Heart right ventricle (tissue), 16 donors: ENCODE measurements at regions not wholly inside any gene's neighbourhood (a gene's known extent, or its start where the extent isn't known, plus 50 kb on each side); places are given as distances from the start of the nearest gene placed in this dataset.

ENCODE experiments used
- ATAC-seq, 8 donors: fragments of 200-7000 bp; cut with Tn5 transposase; one replicate each; pipeline ENCODE4 v1.9.1; 2020; ENCODE audit warnings: mild to moderate bottlenecking in 8 of 8, moderate library complexity in 8 of 8, moderate number of reproducible peaks in 1 of 8
- DNase-seq, 2 donors: peaks; one replicate each; pipeline ENCODE4 v3.0.0-alpha.2; 2020
- H3K27ac ChIP-seq, 10 donors: fragments of 200-600 bp; sonication (generic) in 2 of 10; one replicate each; pipeline versions ENCODE4 v1.5.0 to v1.8.0; 2020 to 2022; ENCODE audit warnings: mild to moderate bottlenecking in 3 of 10
- H3K27me3 ChIP-seq, 7 donors: fragments of 200-600 bp; one replicate each; pipeline ENCODE4 v1.8.0; 2021 to 2022; ENCODE audit warnings: mild to moderate bottlenecking in 2 of 7
- H3K36me3 ChIP-seq, 9 donors: fragments of 200-600 bp; sonication (generic) in 1 of 9; one replicate each; pipeline versions ENCODE4 v1.5.0 to v1.8.0; 2020 to 2022; ENCODE audit warnings: mild to moderate bottlenecking in 2 of 9
- H3K4me1 ChIP-seq, 9 donors: fragments of 200-600 bp; sonication (generic) in 1 of 9; one replicate each; pipeline versions ENCODE4 v1.5.0 to v1.8.0; 2020 to 2022; ENCODE audit warnings: mild to moderate bottlenecking in 4 of 9
- H3K4me3 ChIP-seq, 10 donors: fragments of 200-600 bp; sonication (generic) in 2 of 10; one replicate each; pipeline versions ENCODE4 v1.5.0 to v1.8.0; 2020 to 2022; ENCODE audit warnings: mild to moderate bottlenecking in 7 of 10, moderate library complexity in 2 of 10
- H3K9me3 ChIP-seq, 11 donors: fragments of 200-600 bp in 10 of 11; sonication (generic) in 2 of 11; one replicate each; pipeline versions ENCODE4 v1.5.0 to v1.8.0; 2013 to 2022; ENCODE audit warnings: mild to moderate bottlenecking in 2 of 11, control low read depth in 1 of 11, moderate library complexity in 1 of 11
- CTCF ChIP-seq, 9 donors: fragments of 200-600 bp; sonication (generic) in 2 of 9; IDR thresholded peaks; one replicate each; pipeline versions ENCODE4 v1.5.0 to v1.8.0; 2021 to 2022; ENCODE audit warnings: antibody characterized with exemption in 9 of 9, mild to moderate bottlenecking in 5 of 9, moderate library complexity in 1 of 9
- WGBS, 2 donors: extraction: QIAGEN DNeasy Blood & Tissue Kit; methylation state at CpG; one replicate each; pipeline ENCODE4 v1.1.7; 2013; ENCODE audit warnings: inconsistent platforms in 1 of 2; 5-methylcytosine and 5-hydroxymethylcytosine counted together
- intact Hi-C, 10 donors: fragments of 100-400 bp; cut with DNase I; formaldehyde crosslinking; loops; one replicate each; pipeline versions ENCODE4 v1.11.1 to v1.14.2; 2022
- donor health status: Arrhythmogenic right ventricular cardiomyopathy.
- donor health status: ischemic (EF 13 %, LVEDD 7.1; RV severe dilation, severe dysfunction).
- donor health status: healthy with polysubstance abuse.
- donor health status: DM: no; HTN: yes; CAD: no.
- donor health status: DM: no; HTN: no; CAD: no.
- donor health status: ischemic (EF 25% LVEDD 6.9; RV normal size, moderate dysfunction).
- donor health status: ischemic (EF 25% LVEDD 5.7; RV mildly dilated, moderate dysfunction).
- donor health status: healthy.
- donor health status: DM: yes; HTN: yes; CAD: no.
- donor health status: Ischemic cardiomyopathy.
- donor health status: ischemic (EF 35%, LVEDD 5.7; RV mildly dilated, moderate dysfunction).
- donor health status: nonischemic (EF 11% LVEDD 7.7; RV severe dilation, severe dysfunction).
- donor health status: DM: yes; HTN: yes; CAD: no.
- donor health status: PGD.
- donor health status: ischemic (EF 29% LVEDD 5.4; RV normal size, mild dysfunction).
- donor health status: nonischemic (EF 23%, LVEDD 6.1; RV moderate dilation, normal function).

GRCh38 chr1:101382135-101382534 is 145.3 kb downstream of the S1PR1 start:
- H3K27me3 ChIP-seq, result no peaks in the 10 kb centered on the region
- DNase-seq, result no peak
- H3K9me3 ChIP-seq, result no peaks in the 10 kb centered on the region
- 46 to 58% methylated on average over 3 of the region's 3 CpGs for WGBS, 2 donors
- TF ChIP-seq CTCF (IDR thresholded peaks at IDR 0.05), result no peak
- H3K4me3 ChIP-seq, result no peak overlapping the region
- no peaks in the 10 kb centered on the region for H3K4me1 ChIP-seq
- no peak for ATAC-seq
- no peaks in the 10 kb centered on the region for H3K36me3 ChIP-seq
- intact Hi-C loops, result no loop called here
- no peak overlapping the region for H3K27ac ChIP-seq

GRCh38 chr1:101388904-101389546 is 152.2 kb downstream of the S1PR1 start:
- no peak overlapping the region for H3K4me3 ChIP-seq
- H3K9me3 ChIP-seq, result no peaks in the 10 kb centered on the region
- no peaks in the 10 kb centered on the region for H3K4me1 ChIP-seq
- DNase-seq, result no peak
- H3K27me3 ChIP-seq, result no peaks in the 10 kb centered on the region
- no peak for TF ChIP-seq CTCF (IDR thresholded peaks at IDR 0.05)
- H3K27ac ChIP-seq, result no peak overlapping the region
- intact Hi-C loops, result no loop called here
- ATAC-seq, result no peak
- H3K36me3 ChIP-seq, result no peaks in the 10 kb centered on the region

- ATAC-seq (no peak), DNase-seq (no peak)
- Histone ChIP-seq H3K36me3 (no peaks in the 10 kb centered on the region), H3K4me3 (no peak overlapping the region), H3K9me3 (no peaks in the 10 kb centered on the region), H3K27ac (no peak overlapping the region), H3K27me3 (no peaks in the 10 kb centered on the region), H3K4me1 (no peaks in the 10 kb centered on the region)
- intact Hi-C loops, result no loop called here
- WGBS, 2 donors, result 60 to 63% methylated on average over 2 of the region's 2 CpGs
- TF ChIP-seq CTCF (IDR thresholded peaks at IDR 0.05), result no peak
Measured at GRCh38 chr1:101389547-101389929, 152.7 kb downstream of the S1PR1 start.

GRCh38 chr1:101392552-101392951 is 155.7 kb downstream of the S1PR1 start:
- no peaks in the 10 kb centered on the region for H3K27me3 ChIP-seq

More at GRCh38 chr1:101392552-101392951, 155.7 kb downstream of the S1PR1 start:
- no peak for TF ChIP-seq CTCF (IDR thresholded peaks at IDR 0.05)
- DNase-seq, result no peak
- Histone ChIP-seq H3K4me3 (no peak overlapping the region), H3K9me3 (no peaks in the 10 kb centered on the region), H3K4me1 (no peaks in the 10 kb centered on the region), H3K27ac (no peak overlapping the region), H3K36me3 (no peaks in the 10 kb centered on the region)
- 78 to 79% methylated on average over 4 of the region's 4 CpGs for WGBS, 2 donors
- intact Hi-C loops, result no loop called here
- no peak for ATAC-seq
